ENCODE measurements at regions not wholly inside any gene's neighbourhood (a gene's known extent, or its start where the extent isn't known, plus 50 kb on each side); places are given as distances from the start of the nearest gene placed in this dataset.

GRCh38 chr9:24602693-24603352, 57.1 kb upstream of the IZUMO3 start:
- H3K27me3 ChIP-seq (replicated peaks; ENCODE audit: insufficient read depth, low read depth, low read length, poor library complexity), result no peaks in the 10 kb centered on the region
- no peak overlapping the region for H3K27ac ChIP-seq (ENCODE audit: low read depth, low read length, poor library complexity, severe bottlenecking)
- no peaks in the 10 kb centered on the region for H3K4me1 ChIP-seq (ENCODE audit: insufficient read depth, low read length, poor library complexity, severe bottlenecking)
- POLR2A ChIA-PET (ENCODE audit: low non-redundant PET), result no interaction called here
- intact Hi-C loops (cut with micrococcal nuclease; ENCODE audit: unreplicated experiment), result no loop called here
- BruUV-seq (replicated peaks), result no TSS peak
- no peaks in the 10 kb centered on the region for H3K36me3 ChIP-seq (ENCODE audit: insufficient read depth, low read length, poor library complexity, severe bottlenecking)
- no peak for TF ChIP-seq EZH2 (IDR thresholded peaks at IDR 0.05; ENCODE audit: borderline replicate concordance, low read depth, low read length, poor library complexity, severe bottlenecking)
- TF ChIP-seq CTCF (conservative IDR thresholded peaks at IDR 0.05; ENCODE audit: low read depth, low read length), result no peak
- no peak overlapping the region for H3K4me3 ChIP-seq (ENCODE audit: low read depth, low read length, poor library complexity, severe bottlenecking)
- peaks cover 5% of the 10 kb centered on the region for H3K9me3 ChIP-seq (ENCODE audit: low read depth, low read length, poor library complexity, severe bottlenecking)
- DNase-seq (ENCODE audit: low spot score), result no peak
- CTCF ChIA-PET, result no interaction called here

Measured in A673 (cell line).